ENCODE measurements at regions not wholly inside any gene's neighbourhood (a gene's known extent, or its start where the extent isn't known, plus 50 kb on each side); places are given as distances from the start of the nearest gene placed in this dataset.

- Histone ChIP-seq H3K9ac (ENCODE audit: low read depth, low read length) (no peak overlapping the region), H3K14ac (replicated peaks; ENCODE audit: low read depth, low read length) (peak overlapping the region; percentile 86), H2BK20ac (ENCODE audit: low read depth, low read length) (peak overlapping the region; percentile 71; the same call in 1 of the 2 replicates), H4K20me1 (ENCODE audit: insufficient read depth, low read length) (peaks cover 25% of the 10 kb centered on the region), H3K27ac (ENCODE audit: insufficient read depth, low read length) (no peak overlapping the region; the same call in 1 of the 2 replicates), H2BK5ac (ENCODE audit: low read depth, low read length, poor library complexity, severe bottlenecking) (peak overlapping the region; percentile 59), H2AK5ac (ENCODE audit: low read depth, low read length) (peak overlapping the region; percentile 75), H2AFZ (replicated peaks; ENCODE audit: low read length, poor library complexity) (peak overlapping the region; percentile 71), H3K4me2 (ENCODE audit: low read depth, low read length) (no peak overlapping the region; the same call in 1 of the 2 replicates), H4K5ac (ENCODE audit: low read depth, low read length) (peak overlapping the region; percentile 9; the same call in 1 of the 2 replicates), H2AK9ac (replicated peaks; ENCODE audit: low read depth, low read length, poor library complexity) (peak overlapping the region; percentile 48), H4K91ac (ENCODE audit: insufficient read depth, low read depth, low read length) (no peak overlapping the region), H3K4ac (ENCODE audit: low read depth, low read length) (peak overlapping the region; percentile 74), H3K36me3 (ENCODE audit: control insufficient read depth, insufficient read depth, low read length) (peaks cover 71% of the 10 kb centered on the region), H3K9me1 (ENCODE audit: insufficient read depth, low read length) (peaks cover 40% of the 10 kb centered on the region), H2BK15ac (ENCODE audit: low read depth, low read length) (no peak overlapping the region), H3K56ac (ENCODE audit: extremely low read depth, insufficient read depth, low read length) (no peak overlapping the region), H3K79me1 (ENCODE audit: low read depth in 1 of 2, low read length in 2 of 2) (peaks cover 9 to 57% of the 10 kb centered on the region in 2 experiments; a peak in 3 of 4 replicates), H3K27me3 (ENCODE audit: control insufficient read depth, insufficient read depth, low read length) (no peaks in the 10 kb centered on the region), H4K8ac (ENCODE audit: low read depth in 2 of 2, low read length in 2 of 2) (peak overlapping the region in 1 of 2 experiments; percentile 62; a peak in 1 of 4 replicates), H3K9me3 (ENCODE audit: control insufficient read depth, insufficient read depth, low read length) (no peaks in the 10 kb centered on the region), H3K4me1 (ENCODE audit: control insufficient read depth, insufficient read depth, low read length) (peaks cover 19% of the 10 kb centered on the region), H3K18ac (ENCODE audit: low read depth, low read length) (peak overlapping the region; percentile 20; the same call in 1 of the 2 replicates), H3K4me3 (ENCODE audit: insufficient read depth, low read depth, low read length) (no peak overlapping the region), H2BK120ac (ENCODE audit: low read depth, low read length) (peak overlapping the region; percentile 74; the same call in 1 of the 2 replicates), H3K23ac (ENCODE audit: low read depth, low read length) (peak overlapping the region; percentile 83; the same call in 1 of the 2 replicates)
- ATAC-seq (ENCODE audit: low read depth) (peak; percentile 12; the same call in 1 of the 2 replicates), DNase-seq (peak; percentile 76)
- no CpG with 5 or more reads among the region's 3 CpGs for WGBS, 2 experiments (ENCODE audit: extremely low coverage in 2 of 2, insufficient read length in 1 of 2)
- intact Hi-C loops (cut with micrococcal nuclease) = no loop called here
- ChIA-PET CTCF (interaction anchor here (0.6 kb wide), 1 partner anchor 8 kb away, joined by 4 read pairs; no protein-coding TSS in a partner anchor), POLR2A (ENCODE audit: unreplicated experiment) (no interaction called here)
- dilution Hi-C loops (cut with HindIII; ENCODE audit: low sequenced_read_pairs, unreplicated experiment) = no loop called here
- in situ Hi-C loops (cut with MboI; ENCODE audit: low sequenced_read_pairs) = no loop called here
- BruUV-seq (replicated peaks) = no TSS peak
- TF ChIP-seq CHD1 (IDR thresholded peaks at IDR 0.05; ENCODE audit: low read depth, low read length) (no peak), MAFK (IDR thresholded peaks at IDR 0.05; ENCODE audit: low read depth, low read length) (no peak), MXI1 (IDR thresholded peaks at IDR 0.05; ENCODE audit: borderline replicate concordance, low read depth, low read length) (no peak), FOS (IDR thresholded peaks at IDR 0.05; ENCODE audit: low read depth, low read length) (0 out of 2 replicates have a peak, but pooled peaks have one; percentile 4), CEBPB (IDR thresholded peaks at IDR 0.05; ENCODE audit: low read depth, low read length) (no peak), BHLHE40 (IDR thresholded peaks at IDR 0.05; ENCODE audit: low read depth, low read length) (no peak)
These were observed 155.0 kb upstream of the RTL1 start for GRCh38 chr14:101058571-101058970.
